H9 (cell line): ENCODE measurements at regions not wholly inside any gene's neighbourhood (a gene's known extent, or its start where the extent isn't known, plus 50 kb on each side); places are given as distances from the start of the nearest gene placed in this dataset.

ENCODE experiments used
- DNase-seq: peaks from one replicate; pipeline ENCODE4 v3.0.0-alpha.2; 2017
- H2AFZ ChIP-seq: one replicate; pipeline ENCODE4 v1.6.1; 2013; ENCODE audit warnings: mild to moderate bottlenecking, low read length, control low read depth, moderate library complexity
- H2AK5ac ChIP-seq: 2 replicates; pipeline ENCODE4 v1.6.1; 2013; ENCODE audit warnings: low read length, control low read depth, mixed read lengths; ENCODE audit not compliant: insufficient read length
- H2BK120ac ChIP-seq: one replicate; pipeline ENCODE4 v1.6.1; 2013; ENCODE audit warnings: low read depth, mild to moderate bottlenecking, low read length, control low read depth, inconsistent platforms; ENCODE audit not compliant: poor library complexity, severe bottlenecking
- H2BK12ac ChIP-seq: 2 replicates; pipeline ENCODE4 v1.6.1; 2013; ENCODE audit warnings: low read length, control low read depth, mixed read lengths, low read depth; ENCODE audit not compliant: insufficient read length
- H2BK15ac ChIP-seq: 2 replicates; pipeline ENCODE4 v1.6.1; 2013; ENCODE audit warnings: low read depth, low read length, control low read depth
- H2BK20ac ChIP-seq: one replicate; pipeline ENCODE4 v1.6.1; 2013; ENCODE audit warnings: low read depth, mild to moderate bottlenecking, low read length, control low read depth, inconsistent platforms; ENCODE audit not compliant: poor library complexity, severe bottlenecking
- H2BK5ac ChIP-seq: 2 replicates; pipeline ENCODE4 v1.6.1; 2013; ENCODE audit warnings: low read length, control low read depth, mixed read lengths; ENCODE audit not compliant: insufficient read length
- H3K14ac ChIP-seq: 2 replicates; pipeline ENCODE4 v1.6.1; 2013; ENCODE audit warnings: low read length, control low read depth; ENCODE audit not compliant: insufficient read depth
- H3K18ac ChIP-seq: 2 replicates; pipeline ENCODE4 v1.6.1; 2013; ENCODE audit warnings: low read depth, mild to moderate bottlenecking, mixed read lengths, low read length, control low read depth; ENCODE audit not compliant: insufficient read length
- H3K23ac ChIP-seq: 2 replicates; pipeline ENCODE4 v1.6.1; 2013; ENCODE audit warnings: low read length, control low read depth, mixed read lengths, low read depth; ENCODE audit not compliant: insufficient read length
- H3K23me2 ChIP-seq: 2 replicates; pipeline ENCODE4 v1.6.1; 2013; ENCODE audit warnings: low read depth, mild to moderate bottlenecking, mixed read lengths, low read length, control low read depth; ENCODE audit not compliant: insufficient read length, poor library complexity, severe bottlenecking
- H3K27ac ChIP-seq: 2 replicates; pipeline ENCODE4 v1.5.1; 2013; ENCODE audit warnings: low read length, control low read depth, mixed read lengths, low read depth; ENCODE audit not compliant: insufficient read length
- H3K27me3 ChIP-seq: 2 replicates; pipeline ENCODE4 v1.6.1; 2013; ENCODE audit warnings: low read length, control low read depth, inconsistent platforms; ENCODE audit not compliant: insufficient read depth
- H3K4ac ChIP-seq: 2 replicates; pipeline ENCODE4 v1.6.1; 2013; ENCODE audit warnings: low read depth, mild to moderate bottlenecking, control low read depth, inconsistent platforms, low read length, moderate library complexity
- H3K4me1 ChIP-seq: 2 replicates; pipeline ENCODE4 v1.6.1; 2013; ENCODE audit warnings: low read length, control low read depth, inconsistent platforms; ENCODE audit not compliant: insufficient read depth
- H3K4me2 ChIP-seq: 2 replicates; pipeline ENCODE4 v1.6.1; 2013; ENCODE audit warnings: low read length, control low read depth, mixed read lengths; ENCODE audit not compliant: insufficient read length, insufficient read depth
- H3K56ac ChIP-seq: 2 replicates; pipeline ENCODE4 v1.6.1; 2013; ENCODE audit warnings: low read depth, mild to moderate bottlenecking, mixed read lengths, low read length, control low read depth; ENCODE audit not compliant: insufficient read length
- H3K79me1 ChIP-seq: 2 replicates; pipeline ENCODE4 v1.6.1; 2013; ENCODE audit warnings: low read depth, mild to moderate bottlenecking, moderate library complexity, low read length, control low read depth, inconsistent platforms; ENCODE audit not compliant: insufficient read depth, poor library complexity, severe bottlenecking
- H3K79me2 ChIP-seq: 2 replicates; pipeline ENCODE4 v1.6.1; 2013; ENCODE audit warnings: low read length, control low read depth, inconsistent platforms; ENCODE audit not compliant: insufficient read depth
- H3K9ac ChIP-seq: 2 replicates; pipeline ENCODE4 v1.6.1; 2013; ENCODE audit warnings: low read length, control low read depth, mixed read lengths; ENCODE audit not compliant: insufficient read length; ENCODE audit errors: extremely low read depth
- H3K9me3 ChIP-seq: one replicate; pipeline ENCODE4 v1.6.1; 2013; ENCODE audit warnings: low read depth, low read length, inconsistent platforms; ENCODE audit not compliant: control insufficient read depth
- H3T11ph ChIP-seq: one replicate; pipeline ENCODE4 v1.6.1; 2013; ENCODE audit warnings: mild to moderate bottlenecking, low read length, control low read depth, inconsistent platforms
- H4K20me1 ChIP-seq: one replicate; pipeline ENCODE4 v1.6.1; 2013; ENCODE audit not compliant: control insufficient read depth, insufficient read length, insufficient read depth
- H4K5ac ChIP-seq: 2 replicates; pipeline ENCODE4 v1.6.1; 2013; ENCODE audit warnings: low read depth, mild to moderate bottlenecking, mixed read lengths, low read length, control low read depth; ENCODE audit not compliant: insufficient read length
- H4K8ac ChIP-seq: replicated peaks from 2 replicates; pipeline ENCODE4 v1.6.1; 2013; ENCODE audit warnings: low read length, control low read depth, mixed read lengths, low read depth; ENCODE audit not compliant: insufficient read length
- H4K91ac ChIP-seq: 2 replicates; pipeline ENCODE4 v1.6.1; 2013; ENCODE audit warnings: low read depth, mild to moderate bottlenecking, moderate library complexity, mixed read lengths, low read length, control low read depth; ENCODE audit not compliant: insufficient read length
- H3K27ac Mint-ChIP-seq, 3 experiments: 2 replicates in 2 of 3; 3 replicates in 1 of 3; pipeline ENCODE4 v1.8.0; 2020 to 2021; ENCODE audit warnings: mixed read lengths in 3 of 3, mild to moderate bottlenecking in 1 of 3, moderate library complexity in 1 of 3
- H3K27me3 Mint-ChIP-seq: 2 replicates; pipeline ENCODE4 v1.8.0; 2021; ENCODE audit warnings: low read depth, mild to moderate bottlenecking, moderate library complexity, mixed read lengths
- H3K36me3 Mint-ChIP-seq, 3 experiments: 2 replicates in 2 of 3; 3 replicates in 1 of 3; pipeline ENCODE4 v1.8.0; 2020 to 2021; ENCODE audit warnings: low read depth in 3 of 3, mixed read lengths in 3 of 3; ENCODE audit not compliant: insufficient read depth in 1 of 3
- H3K4me1 Mint-ChIP-seq, 2 experiments: 2 replicates each; pipeline ENCODE4 v1.8.0; 2020; ENCODE audit warnings: mixed read lengths in 2 of 2
- H3K4me3 Mint-ChIP-seq, 2 experiments: 2 replicates in 1 of 2; 3 replicates in 1 of 2; pipeline ENCODE4 v1.8.0; 2020 to 2021; ENCODE audit warnings: mild to moderate bottlenecking in 2 of 2, mixed read lengths in 2 of 2, moderate library complexity in 1 of 2
- H3K9me3 Mint-ChIP-seq, 2 experiments: 2 replicates in 1 of 2; 3 replicates in 1 of 2; pipeline ENCODE4 v1.8.0; 2020; ENCODE audit warnings: mild to moderate bottlenecking in 2 of 2, mixed read lengths in 2 of 2, moderate library complexity in 1 of 2
- CTCF ChIP-seq: fragments of 200-600 bp; sonication (generic); conservative IDR thresholded peaks from 3 replicates; pipeline ENCODE4 v1.8.0; 2021; ENCODE audit warnings: antibody characterized with exemption, mild to moderate bottlenecking
- WGBS: extraction: QIAGEN DNeasy Blood & Tissue Kit; methylation state at CpG from one replicate; pipeline ENCODE4 v1.1.7; 2013; ENCODE audit warnings: missing lambda C conversion rate, low lambda C conversion rate, mixed read lengths; ENCODE audit not compliant: insufficient read length; ENCODE audit errors: extremely low coverage; 5-methylcytosine and 5-hydroxymethylcytosine counted together

GRCh38 chr7:32347244-32347828 lies 142.8 kb downstream of the LSM5 start:
- no peak overlapping the region for H4K5ac ChIP-seq
- no peak overlapping the region for H2BK120ac ChIP-seq
- no peak overlapping the region for H2AFZ ChIP-seq
- no peaks in the 10 kb centered on the region for H3K4me1 ChIP-seq
- no peaks in the 10 kb centered on the region for H3K27me3 ChIP-seq
- Mint-ChIP-seq H3K4me3 (no peak overlapping the region), H3K27ac (no peak overlapping the region), H3K27me3 (peaks cover 2% of the 10 kb centered on the region; the same call in 1 of the 2 replicates), H3K4me1 (no peaks in the 10 kb centered on the region), H3K9me3 (peaks cover 4 to 14% of the 10 kb centered on the region in 2 experiments), H3K36me3 (0 out of 7 replicates have a peak, but pooled peaks cover 0 to 3% (median 0%) of the 10 kb centered on the region in 3 experiments)
- no peak overlapping the region for H2BK12ac ChIP-seq
- H3K79me2 ChIP-seq = no peaks in the 10 kb centered on the region
- no peaks in the 10 kb centered on the region for H4K20me1 ChIP-seq
- TF ChIP-seq CTCF = peak; percentile 76
- no peak overlapping the region for H2AK5ac ChIP-seq
- WGBS = no CpG with 5 or more reads among the region's 2 CpGs
- H3K4me2 ChIP-seq = no peak overlapping the region
- no peak overlapping the region for H3T11ph ChIP-seq
- no peak overlapping the region for H3K27ac ChIP-seq
- no peak overlapping the region for H3K4ac ChIP-seq
- no peak overlapping the region for H2BK15ac ChIP-seq
- H2BK20ac ChIP-seq = no peak overlapping the region
- H3K23ac ChIP-seq = no peak overlapping the region
- DNase-seq = no peak
- no peaks in the 10 kb centered on the region for H3K23me2 ChIP-seq
- H3K9ac ChIP-seq = no peak overlapping the region
- no peak overlapping the region for H4K8ac ChIP-seq
- H3K9me3 ChIP-seq = no peaks in the 10 kb centered on the region
- no peak overlapping the region for H4K91ac ChIP-seq
- no peak overlapping the region for H3K18ac ChIP-seq
- H3K56ac ChIP-seq = no peak overlapping the region
- H3K14ac ChIP-seq = no peak overlapping the region
- no peaks in the 10 kb centered on the region for H3K79me1 ChIP-seq
- H2BK5ac ChIP-seq = no peak overlapping the region
